ENCODE measurements at regions not wholly inside any gene's neighbourhood (a gene's known extent, or its start where the extent isn't known, plus 50 kb on each side); places are given as distances from the start of the nearest gene placed in this dataset.
A peak's percentile ranks its signal among the peaks of the same experiment; 100 is the strongest.

GRCh38 chr12:23066095-23066494 lies 441.1 kb downstream of the ETNK1 start:
- Histone ChIP-seq H3K27ac (no peak overlapping the region), H3K27me3 (replicated peaks; ENCODE audit: insufficient read depth) (no peaks in the 10 kb centered on the region), H3K4me3 (no peak overlapping the region), H3F3A (ENCODE audit: insufficient read depth) (no peaks in the 10 kb centered on the region), H3K79me2 (ENCODE audit: insufficient read depth) (no peaks in the 10 kb centered on the region), H3K4me2 (ENCODE audit: unreplicated experiment) (no peak overlapping the region), H3K9me2 (ENCODE audit: insufficient read depth) (no peaks in the 10 kb centered on the region), H4K20me1 (ENCODE audit: insufficient read depth) (no peaks in the 10 kb centered on the region), H3K9ac (no peak overlapping the region), H3K9me3 (ENCODE audit: low read depth) (no peaks in the 10 kb centered on the region), H2AFZ (no peak overlapping the region), H3K4me1 (ENCODE audit: insufficient read depth) (no peaks in the 10 kb centered on the region), H3K36me3 (ENCODE audit: low read depth) (no peaks in the 10 kb centered on the region)
- peak; percentile 30 for DNase-seq
- 4% methylated on average over 1 of the region's 1 CpG for WGBS, 2 experiments (ENCODE audit: low coverage in 1 of 2, low lambda C conversion rate in 2 of 2, missing lambda C conversion rate in 2 of 2)
- TF ChIP-seq EZH2phosphoT487 (IDR thresholded peaks at IDR 0.05; ENCODE audit: insufficient read depth, low read depth) (no peak), EZH2 (IDR thresholded peaks at IDR 0.05; ENCODE audit: insufficient read depth, poor library complexity, severe bottlenecking) (no peak)
- in situ Hi-C loops (cut with MboI) = no loop called here

DNA sequence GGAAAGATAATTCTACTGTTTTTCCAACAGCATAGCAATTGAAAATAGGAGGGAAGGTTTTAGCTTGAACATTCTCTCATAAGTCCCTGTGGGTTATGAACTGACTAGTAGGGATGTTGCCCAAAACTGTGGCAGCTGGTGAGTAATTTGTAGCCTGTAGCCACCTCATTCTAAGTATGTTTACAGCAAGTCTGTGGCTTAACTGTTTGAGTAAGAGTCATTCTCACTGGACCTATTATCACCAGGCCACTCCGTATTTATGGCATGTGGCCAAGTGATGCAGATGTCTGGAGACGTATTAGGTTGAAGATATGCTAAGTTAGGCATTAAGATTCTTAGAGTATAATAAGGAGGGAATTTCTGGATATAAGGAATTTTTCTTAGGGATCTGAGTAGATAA lies 458.3 kb downstream of the ETNK1 start:
- peak; percentile 64 for DNase-seq
- in situ Hi-C loops (cut with MboI) = no loop called here

DNA sequence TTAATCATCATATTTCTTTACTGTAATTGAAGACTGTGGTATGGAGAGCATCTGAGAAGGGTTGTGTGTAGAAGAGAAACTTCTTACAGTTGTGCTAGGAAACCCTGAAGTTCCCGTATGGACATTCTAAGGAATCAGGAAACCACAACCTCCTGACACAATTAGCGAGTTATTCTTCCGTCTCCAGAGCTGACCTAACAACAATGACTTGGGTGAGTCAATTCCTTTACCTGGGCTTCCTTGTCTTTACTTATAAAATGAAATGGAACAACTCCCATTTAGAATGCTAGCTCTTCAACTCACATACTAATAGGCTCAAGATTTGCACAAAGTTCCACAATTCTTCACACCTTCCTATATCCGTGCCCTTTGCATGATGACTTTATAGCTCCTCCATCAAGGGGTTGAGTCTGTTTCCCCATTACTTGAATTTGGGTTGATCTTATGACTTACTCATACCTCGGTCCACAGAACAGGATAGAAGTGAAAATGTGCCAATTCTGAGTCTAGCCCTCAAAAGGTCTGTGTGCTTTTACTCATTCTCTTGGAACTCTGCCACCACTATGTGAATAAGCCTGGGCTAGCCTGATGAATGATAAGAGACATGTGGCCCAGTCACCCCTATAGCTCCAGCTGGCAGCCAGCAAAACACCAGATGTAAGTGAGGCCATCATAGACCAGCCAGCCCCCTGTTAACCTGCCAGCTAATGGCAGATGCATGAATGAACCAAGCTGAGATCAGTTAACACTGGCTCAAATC lies 459.4 kb downstream of the ETNK1 start:
- Histone ChIP-seq H4K20me1 (ENCODE audit: insufficient read depth) (no peaks in the 10 kb centered on the region), H3K27me3 (replicated peaks; ENCODE audit: insufficient read depth) (no peaks in the 10 kb centered on the region), H3K9me3 (ENCODE audit: low read depth) (no peaks in the 10 kb centered on the region), H3K27ac (no peak overlapping the region), H2AFZ (no peak overlapping the region), H3K4me1 (ENCODE audit: insufficient read depth) (no peaks in the 10 kb centered on the region; the same call in 1 of the 2 replicates), H3K4me3 (no peak overlapping the region), H3K9me2 (ENCODE audit: insufficient read depth) (no peaks in the 10 kb centered on the region), H3F3A (ENCODE audit: insufficient read depth) (peaks cover 14% of the 10 kb centered on the region; the same call in 1 of the 2 replicates), H3K4me2 (ENCODE audit: unreplicated experiment) (no peak overlapping the region), H3K9ac (no peak overlapping the region), H3K36me3 (ENCODE audit: low read depth) (no peaks in the 10 kb centered on the region), H3K79me2 (ENCODE audit: insufficient read depth) (no peaks in the 10 kb centered on the region)
- WGBS, 2 experiments (ENCODE audit: low coverage in 1 of 2, low lambda C conversion rate in 2 of 2, missing lambda C conversion rate in 2 of 2) = 14 to 18% methylated on average over 5 of the region's 5 CpGs
- DNase-seq = peak; percentile 85
- TF ChIP-seq EZH2phosphoT487 (IDR thresholded peaks at IDR 0.05; ENCODE audit: insufficient read depth, low read depth) = no peak
- no peak for TF ChIP-seq EZH2 (IDR thresholded peaks at IDR 0.05; ENCODE audit: insufficient read depth, poor library complexity, severe bottlenecking)
- in situ Hi-C loops (cut with MboI) = no loop called here

More for the DNA sequence above, 458.3 kb downstream of the ETNK1 start:
- Histone ChIP-seq H3K27me3 (replicated peaks; ENCODE audit: insufficient read depth) (no peaks in the 10 kb centered on the region), H3K9me2 (ENCODE audit: insufficient read depth) (no peaks in the 10 kb centered on the region), H3K27ac (no peak overlapping the region), H3K4me2 (ENCODE audit: unreplicated experiment) (no peak overlapping the region), H3K36me3 (ENCODE audit: low read depth) (no peaks in the 10 kb centered on the region), H3K9ac (no peak overlapping the region), H3K4me3 (no peak overlapping the region), H3F3A (ENCODE audit: insufficient read depth) (peaks cover 14% of the 10 kb centered on the region; the same call in 1 of the 2 replicates), H3K9me3 (ENCODE audit: low read depth) (no peaks in the 10 kb centered on the region), H3K4me1 (ENCODE audit: insufficient read depth) (no peaks in the 10 kb centered on the region; the same call in 1 of the 2 replicates), H2AFZ (no peak overlapping the region), H4K20me1 (ENCODE audit: insufficient read depth) (no peaks in the 10 kb centered on the region), H3K79me2 (ENCODE audit: insufficient read depth) (no peaks in the 10 kb centered on the region)
- TF ChIP-seq EZH2 (IDR thresholded peaks at IDR 0.05; ENCODE audit: insufficient read depth, poor library complexity, severe bottlenecking) = no peak
- TF ChIP-seq EZH2phosphoT487 (IDR thresholded peaks at IDR 0.05; ENCODE audit: insufficient read depth, low read depth) = no peak
- WGBS, 2 experiments (ENCODE audit: low coverage in 1 of 2, low lambda C conversion rate in 2 of 2, missing lambda C conversion rate in 2 of 2) = 9% methylated on average over 2 of the region's 2 CpGs

- H3K4me2 ChIP-seq (ENCODE audit: unreplicated experiment) = no peak overlapping the region
- WGBS, 2 experiments (ENCODE audit: low coverage in 1 of 2, low lambda C conversion rate in 2 of 2, missing lambda C conversion rate in 2 of 2) = 17 to 18% methylated on average over 1 of the region's 1 CpG
- 0 out of 2 replicates have a peak, but pooled peaks cover 3% of the 10 kb centered on the region for H3K27me3 ChIP-seq (replicated peaks; ENCODE audit: insufficient read depth)
- H3F3A ChIP-seq (ENCODE audit: insufficient read depth) = peaks cover 14% of the 10 kb centered on the region; the same call in 1 of the 2 replicates
- in situ Hi-C loops (cut with MboI) = no loop called here
- no peak overlapping the region for H3K4me3 ChIP-seq
- DNase-seq = no peak
- H3K9me3 ChIP-seq (ENCODE audit: low read depth) = no peaks in the 10 kb centered on the region
- no peak overlapping the region for H3K9ac ChIP-seq
- no peaks in the 10 kb centered on the region for H3K36me3 ChIP-seq (ENCODE audit: low read depth)
- no peaks in the 10 kb centered on the region for H3K79me2 ChIP-seq (ENCODE audit: insufficient read depth)
- H4K20me1 ChIP-seq (ENCODE audit: insufficient read depth) = no peaks in the 10 kb centered on the region
- H2AFZ ChIP-seq = no peak overlapping the region
- H3K27ac ChIP-seq = no peak overlapping the region
- TF ChIP-seq EZH2phosphoT487 (IDR thresholded peaks at IDR 0.05; ENCODE audit: insufficient read depth, low read depth) (no peak), EZH2 (IDR thresholded peaks at IDR 0.05; ENCODE audit: insufficient read depth, poor library complexity, severe bottlenecking) (no peak)
- H3K9me2 ChIP-seq (ENCODE audit: insufficient read depth) = no peaks in the 10 kb centered on the region
- no peaks in the 10 kb centered on the region; the same call in 1 of the 2 replicates for H3K4me1 ChIP-seq (ENCODE audit: insufficient read depth)
These were observed 463.6 kb downstream of the ETNK1 start for GRCh38 chr12:23088594-23088993.

Measured in GM23248 (cell line).